ENCODE measurements at regions not wholly inside any gene's neighbourhood (a gene's known extent, or its start where the extent isn't known, plus 50 kb on each side); places are given as distances from the start of the nearest gene placed in this dataset.

DNA sequence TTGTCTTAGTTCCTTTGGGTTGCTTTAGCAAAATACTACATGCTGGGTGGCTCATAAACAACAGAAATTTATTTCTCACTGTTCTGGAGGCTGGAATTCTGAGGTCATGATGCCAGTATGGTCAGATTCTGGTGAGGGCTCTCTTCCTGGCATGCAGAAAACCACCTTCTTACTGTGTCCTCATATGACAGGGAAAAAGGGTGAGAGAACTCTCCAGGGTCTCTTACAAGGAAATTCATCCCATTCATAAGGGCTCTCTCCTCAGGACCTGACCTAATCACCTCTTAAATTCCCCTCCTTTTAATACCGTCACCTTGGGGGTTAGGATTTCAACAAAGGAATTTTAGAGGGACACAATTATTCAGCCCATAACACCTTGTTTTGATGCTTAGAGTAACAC lies 243.1 kb upstream of the TNP1 start:
- no peak overlapping the region for H3K27ac ChIP-seq
- no peak for TF ChIP-seq ZFX (IDR thresholded peaks at IDR 0.05; ENCODE audit: borderline replicate concordance)
- TF ChIP-seq, protein P1, sequence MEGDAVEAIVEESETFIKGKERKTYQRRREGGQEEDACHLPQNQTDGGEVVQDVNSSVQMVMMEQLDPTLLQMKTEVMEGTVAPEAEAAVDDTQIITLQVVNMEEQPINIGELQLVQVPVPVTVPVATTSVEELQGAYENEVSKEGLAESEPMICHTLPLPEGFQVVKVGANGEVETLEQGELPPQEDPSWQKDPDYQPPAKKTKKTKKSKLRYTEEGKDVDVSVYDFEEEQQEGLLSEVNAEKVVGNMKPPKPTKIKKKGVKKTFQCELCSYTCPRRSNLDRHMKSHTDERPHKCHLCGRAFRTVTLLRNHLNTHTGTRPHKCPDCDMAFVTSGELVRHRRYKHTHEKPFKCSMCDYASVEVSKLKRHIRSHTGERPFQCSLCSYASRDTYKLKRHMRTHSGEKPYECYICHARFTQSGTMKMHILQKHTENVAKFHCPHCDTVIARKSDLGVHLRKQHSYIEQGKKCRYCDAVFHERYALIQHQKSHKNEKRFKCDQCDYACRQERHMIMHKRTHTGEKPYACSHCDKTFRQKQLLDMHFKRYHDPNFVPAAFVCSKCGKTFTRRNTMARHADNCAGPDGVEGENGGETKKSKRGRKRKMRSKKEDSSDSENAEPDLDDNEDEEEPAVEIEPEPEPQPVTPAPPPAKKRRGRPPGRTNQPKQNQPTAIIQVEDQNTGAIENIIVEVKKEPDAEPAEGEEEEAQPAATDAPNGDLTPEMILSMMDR (IDR thresholded peaks at IDR 0.05) = no peak

DNA sequence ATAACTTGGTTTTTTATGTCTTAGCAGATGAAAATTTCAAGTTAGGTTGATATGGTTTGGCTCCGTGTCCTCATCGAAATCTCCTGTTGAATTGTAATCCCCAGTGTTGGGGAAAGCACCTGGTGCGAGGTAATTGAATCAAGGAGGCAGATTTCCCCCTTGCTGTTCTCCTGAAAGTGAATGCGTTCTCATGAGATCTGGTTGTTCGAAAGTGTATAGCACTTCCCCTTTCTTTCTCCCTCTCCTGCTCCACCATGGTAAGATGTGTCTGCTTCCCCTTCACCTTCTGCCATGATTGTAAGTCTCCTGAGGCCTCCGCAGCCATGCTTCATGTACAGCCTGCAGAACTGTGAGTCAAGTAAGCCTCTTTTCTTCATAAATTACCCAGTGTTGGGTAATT lies 242.1 kb upstream of the TNP1 start:
- no peak overlapping the region for H3K27ac ChIP-seq
- TF ChIP-seq ZFX (IDR thresholded peaks at IDR 0.05; ENCODE audit: borderline replicate concordance) = no peak
- TF ChIP-seq, protein P1 (IDR thresholded peaks at IDR 0.05) = no peak

DNA sequence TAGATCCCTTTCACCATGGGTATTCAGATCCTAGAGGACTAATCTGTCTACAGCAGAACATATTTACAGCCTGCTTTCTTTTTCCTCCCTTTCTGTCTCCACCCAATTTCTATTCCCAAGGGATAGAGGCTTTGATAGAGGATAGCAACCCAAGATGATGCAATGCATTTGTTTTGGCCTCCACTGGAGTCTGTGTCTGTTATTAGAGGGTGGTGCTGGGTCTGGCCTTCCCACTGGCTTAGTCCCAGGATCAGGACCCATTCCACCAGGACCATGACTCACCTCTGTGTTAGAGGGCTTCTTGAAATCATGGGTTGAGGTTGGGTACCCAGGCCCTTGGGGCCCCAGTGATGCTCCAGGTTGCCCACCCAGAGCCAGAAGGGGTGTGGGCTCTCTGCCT lies 239.7 kb upstream of the TNP1 start:
- no peak for TF ChIP-seq ZFX (IDR thresholded peaks at IDR 0.05; ENCODE audit: borderline replicate concordance)

DNA sequence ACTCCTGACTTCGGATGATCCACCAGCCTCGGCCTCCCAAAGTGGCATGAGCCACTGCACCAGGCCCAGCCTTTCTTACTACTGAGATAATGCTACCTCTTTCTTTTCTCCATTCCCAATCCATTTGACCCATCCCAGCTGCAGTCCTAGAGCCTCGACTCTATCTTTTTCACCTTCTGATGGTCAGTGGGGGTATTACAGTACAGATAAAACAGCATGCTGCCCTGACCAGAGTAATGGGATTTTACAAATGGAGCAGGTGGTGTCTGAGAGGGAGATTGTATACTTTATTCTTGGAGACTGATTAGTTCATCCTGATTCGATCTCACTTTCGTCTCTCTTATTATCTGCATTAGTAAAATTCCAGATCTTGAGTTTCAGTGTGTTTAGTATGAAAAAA lies 238.6 kb upstream of the TNP1 start:
- no peak for TF ChIP-seq ZFX (IDR thresholded peaks at IDR 0.05; ENCODE audit: borderline replicate concordance)
- H3K27ac ChIP-seq = no peak overlapping the region

More for the DNA sequence above, 239.7 kb upstream of the TNP1 start:
- H3K27ac ChIP-seq = no peak overlapping the region

DNA sequence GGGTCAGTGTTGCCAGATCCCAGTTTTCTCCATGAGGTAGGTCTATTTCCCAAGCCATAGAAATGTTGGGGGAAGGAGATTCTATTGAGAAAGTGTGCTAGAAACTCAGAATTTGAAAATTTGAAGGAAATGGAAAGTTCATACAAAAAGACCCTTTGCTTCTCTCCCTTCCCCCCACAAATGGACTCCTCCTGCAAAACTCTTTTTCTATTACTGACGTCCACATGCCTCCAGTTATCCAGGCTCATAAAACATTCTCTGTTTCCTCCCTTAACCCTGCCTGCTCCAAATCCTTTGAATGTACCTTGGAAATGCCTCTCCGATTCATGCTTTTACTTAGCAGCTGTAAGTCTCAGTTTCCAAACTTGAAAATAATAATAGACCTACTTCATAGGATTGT lies 237.5 kb upstream of the TNP1 start:
- H3K27ac ChIP-seq = no peak overlapping the region
- TF ChIP-seq, protein P1 (IDR thresholded peaks at IDR 0.05) = no peak

DNA sequence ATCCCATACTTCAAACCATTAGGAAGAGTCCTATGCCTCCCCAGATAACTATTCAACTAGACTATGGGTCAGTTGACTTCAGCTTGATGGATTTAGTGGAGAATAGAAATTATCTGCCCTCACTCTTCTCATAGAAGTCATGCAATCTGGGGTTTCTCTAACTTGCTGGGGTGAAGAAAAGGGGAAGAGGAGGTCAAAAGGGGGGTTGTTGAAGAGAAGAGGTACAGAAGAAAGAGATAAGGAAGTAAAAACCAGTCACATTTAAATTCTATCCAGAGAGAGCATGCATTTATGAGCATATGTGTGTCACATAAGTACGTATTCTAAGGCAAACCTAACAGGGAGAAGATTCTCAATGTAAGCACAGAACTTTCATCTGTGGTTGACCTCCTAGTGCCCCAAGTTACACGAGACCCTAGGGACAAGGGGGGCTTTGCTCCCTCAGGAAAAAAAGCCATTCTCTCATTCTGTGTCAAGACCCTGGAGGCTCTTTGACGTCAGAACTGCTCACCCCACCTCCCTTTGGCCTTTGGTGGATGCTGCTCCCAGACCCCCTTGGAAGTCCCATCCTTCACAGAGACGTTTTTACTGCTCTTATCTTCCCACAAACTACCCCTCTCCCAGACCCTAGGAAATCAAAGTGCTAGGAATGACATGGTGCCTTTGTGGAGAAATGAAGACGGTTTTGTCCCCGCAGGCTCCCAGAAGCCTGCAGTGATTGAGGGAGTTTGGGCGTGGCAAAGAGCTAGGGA lies 236.8 kb upstream of the TNP1 start:
- TF ChIP-seq ZFX (IDR thresholded peaks at IDR 0.05; ENCODE audit: borderline replicate concordance) = no peak
- TF ChIP-seq, protein P1 (IDR thresholded peaks at IDR 0.05) = no peak
- no peak overlapping the region for H3K27ac ChIP-seq

DNA sequence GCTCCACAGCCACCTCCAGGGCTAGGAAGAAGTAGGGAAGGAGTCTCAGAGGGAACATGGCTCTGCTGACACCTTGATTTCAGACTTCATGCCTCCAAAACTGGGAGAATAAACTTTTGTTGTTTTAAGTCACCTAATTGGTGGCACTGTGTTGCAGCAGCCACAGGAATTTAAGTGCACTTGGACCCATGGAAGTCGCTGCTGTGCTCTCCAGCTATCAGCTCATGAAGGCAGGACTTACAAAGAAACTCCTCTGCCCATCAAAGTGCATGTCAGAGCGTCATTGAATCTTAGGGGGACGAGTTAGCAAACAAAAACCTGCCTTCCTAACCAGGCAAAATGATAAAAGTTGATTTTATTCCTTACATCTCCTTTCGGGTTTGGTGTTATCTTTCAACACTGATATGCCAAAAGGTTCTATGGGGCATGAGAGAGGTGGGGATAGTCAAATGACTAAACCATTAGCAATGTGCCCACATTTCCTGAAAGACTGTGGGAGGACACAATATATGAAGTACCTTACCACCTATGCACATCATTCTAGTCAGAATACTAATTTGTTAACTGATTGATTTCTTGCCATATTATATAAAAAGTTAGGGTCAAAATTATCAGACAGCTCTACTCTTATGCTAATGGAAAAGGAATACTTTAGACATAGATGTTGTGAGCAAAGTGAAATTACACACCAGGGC lies 235.8 kb upstream of the TNP1 start:
- no peak overlapping the region for H3K27ac ChIP-seq
- TF ChIP-seq, protein P1 (IDR thresholded peaks at IDR 0.05) = no peak
- no peak for TF ChIP-seq ZFX (IDR thresholded peaks at IDR 0.05; ENCODE audit: borderline replicate concordance)

DNA sequence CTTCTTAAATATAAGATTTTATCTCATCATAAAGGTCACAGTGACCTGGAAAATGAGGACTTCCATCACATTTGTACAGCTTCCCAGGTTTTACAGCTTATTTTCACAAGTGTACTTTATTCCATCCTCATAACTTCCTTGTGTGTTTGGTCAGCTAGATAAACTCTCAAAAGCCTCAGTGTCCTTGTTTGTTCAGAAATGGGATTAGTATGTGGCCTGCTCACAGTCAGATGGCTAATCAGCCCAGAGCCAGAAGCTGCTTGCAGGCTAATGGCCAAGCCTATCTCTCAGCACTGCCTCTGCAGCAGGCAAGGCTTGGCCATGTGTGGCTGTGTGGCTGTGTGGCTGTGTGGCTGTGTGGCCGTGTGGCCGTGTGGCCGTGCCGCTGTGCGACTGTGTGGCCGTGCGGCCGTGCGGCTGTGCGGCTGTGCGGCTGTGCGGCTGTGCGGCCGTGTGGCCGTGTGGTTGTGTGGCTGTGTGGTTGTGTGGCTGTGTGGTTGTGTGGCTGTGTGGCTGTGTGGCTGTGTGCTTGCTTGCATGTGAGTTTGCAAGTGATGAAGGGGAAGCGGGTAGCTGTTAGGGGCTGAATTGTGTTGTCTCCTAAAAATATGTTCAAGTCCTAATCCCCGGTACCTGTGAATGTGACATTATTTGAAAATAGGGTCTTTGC lies 233.0 kb upstream of the TNP1 start:
- TF ChIP-seq, protein P1 (IDR thresholded peaks at IDR 0.05) = no peak

More for the DNA sequence above, 233.0 kb upstream of the TNP1 start:
- H3K27ac ChIP-seq = no peak overlapping the region
